Smooth muscle cell (in vitro differentiated cells): ENCODE measurements at regions not wholly inside any gene's neighbourhood (a gene's known extent, or its start where the extent isn't known, plus 50 kb on each side); places are given as distances from the start of the nearest gene placed in this dataset.

Experiments used
- DNase-seq: peaks from one replicate; lab custom pipeline; 2025; ENCODE audit not compliant: unreplicated experiment; lab: John Stamatoyannopoulos, UW
- H2AFZ ChIP-seq: fragments of 200-600 bp; sonication (generic); 2 replicates; pipeline ENCODE4 v1.6.0; 2016; ENCODE audit warnings: antibody characterized with exemption, low read depth, mild to moderate bottlenecking
- H3F3A ChIP-seq: fragments of 200-600 bp; sonication (generic); 2 replicates; pipeline ENCODE4 v1.6.0; 2017; ENCODE audit warnings: antibody characterized with exemption, low read depth
- H3K27ac ChIP-seq: fragments of 200-600 bp; sonication (generic); 2 replicates; pipeline ENCODE4 v1.5.1; 2016; ENCODE audit warnings: low read depth, mild to moderate bottlenecking
- H3K27me3 ChIP-seq: fragments of 200-600 bp; sonication (generic); 2 replicates; pipeline ENCODE4 v1.6.1; 2016; ENCODE audit warnings: low read depth, mild to moderate bottlenecking
- H3K36me3 ChIP-seq: fragments of 200-600 bp; sonication (generic); 2 replicates; pipeline ENCODE4 v1.5.1; 2016; ENCODE audit warnings: low read depth
- H3K4me1 ChIP-seq: fragments of 200-600 bp; sonication (generic); 2 replicates; pipeline ENCODE4 v1.5.1; 2016; ENCODE audit warnings: low read depth
- H3K4me2 ChIP-seq: fragments of 200-600 bp; sonication (generic); 2 replicates; pipeline ENCODE4 v1.6.0; 2016; ENCODE audit warnings: mild to moderate bottlenecking
- H3K4me3 ChIP-seq: fragments of 200-600 bp; sonication (generic); 2 replicates; pipeline ENCODE4 v1.5.1; 2016; ENCODE audit warnings: mild to moderate bottlenecking
- H3K79me2 ChIP-seq: fragments of 200-600 bp; sonication (generic); 2 replicates; pipeline ENCODE4 v1.6.0; 2016; ENCODE audit warnings: low read depth, mild to moderate bottlenecking
- H3K9ac ChIP-seq: fragments of 200-600 bp; sonication (generic); 2 replicates; pipeline ENCODE4 v1.6.0; 2016; ENCODE audit warnings: low read depth
- H3K9me3 ChIP-seq: fragments of 200-600 bp; sonication (generic); replicated peaks from 2 replicates; pipeline ENCODE4 v1.5.1; 2016; ENCODE audit warnings: low read depth
- H4K20me1 ChIP-seq: fragments of 200-600 bp; sonication (generic); 2 replicates; pipeline ENCODE4 v1.6.0; 2016; ENCODE audit warnings: low read depth
- CTCF ChIP-seq: fragments of 200-600 bp; sonication (generic); IDR thresholded peaks from 2 replicates; pipeline ENCODE4 v1.5.1; 2017; ENCODE audit warnings: borderline replicate concordance, mild to moderate bottlenecking, antibody characterized with exemption; ENCODE audit not compliant: insufficient read depth, poor library complexity, severe bottlenecking
- WGBS: methylation state at CpG from one replicate; pipeline ENCODE4 v1.1.7; 2016; ENCODE audit warnings: low lambda C conversion rate; 5-methylcytosine and 5-hydroxymethylcytosine counted together

- no peak overlapping the region for H2AFZ ChIP-seq
- TF ChIP-seq CTCF = no peak
- 92% methylated on average over 6 of the region's 6 CpGs for WGBS
These were observed 133.1 kb downstream of the IQUB start for GRCh38 chr7:123401295-123401694.

GRCh38 chr7:123400196-123400595, 134.2 kb downstream of the IQUB start:
- H3K4me2 ChIP-seq = no peak overlapping the region
- H3K4me3 ChIP-seq = no peak overlapping the region
- no peak overlapping the region for H3K9ac ChIP-seq
- no peak overlapping the region for H3K27ac ChIP-seq
- no peaks in the 10 kb centered on the region for H3K9me3 ChIP-seq
- no peak for DNase-seq
- H3K4me1 ChIP-seq = no peaks in the 10 kb centered on the region
- no peak for TF ChIP-seq CTCF
- H3K27me3 ChIP-seq = no peaks in the 10 kb centered on the region
- H3K36me3 ChIP-seq = no peaks in the 10 kb centered on the region
- no peaks in the 10 kb centered on the region for H3F3A ChIP-seq
- no peaks in the 10 kb centered on the region for H3K79me2 ChIP-seq
- H2AFZ ChIP-seq = no peak overlapping the region
- no peaks in the 10 kb centered on the region for H4K20me1 ChIP-seq

More at GRCh38 chr7:123401295-123401694, 133.1 kb downstream of the IQUB start:
- Histone ChIP-seq H3K9ac (no peak overlapping the region), H3F3A (no peaks in the 10 kb centered on the region), H3K4me2 (no peak overlapping the region), H3K27ac (no peak overlapping the region), H3K9me3 (no peaks in the 10 kb centered on the region), H4K20me1 (no peaks in the 10 kb centered on the region), H3K27me3 (no peaks in the 10 kb centered on the region), H3K4me3 (no peak overlapping the region), H3K36me3 (no peaks in the 10 kb centered on the region), H3K4me1 (no peaks in the 10 kb centered on the region), H3K79me2 (no peaks in the 10 kb centered on the region)
- no peak for DNase-seq

GRCh38 chr7:123398921-123399320, 135.5 kb downstream of the IQUB start:
- Histone ChIP-seq H3K4me2 (no peak overlapping the region), H3K9me3 (no peaks in the 10 kb centered on the region), H3K36me3 (no peaks in the 10 kb centered on the region), H3K27ac (no peak overlapping the region), H3K79me2 (no peaks in the 10 kb centered on the region), H3F3A (no peaks in the 10 kb centered on the region), H3K4me3 (no peak overlapping the region), H2AFZ (no peak overlapping the region), H3K4me1 (no peaks in the 10 kb centered on the region), H3K27me3 (no peaks in the 10 kb centered on the region), H4K20me1 (no peaks in the 10 kb centered on the region), H3K9ac (no peak overlapping the region)
- no peak for DNase-seq
- no peak for TF ChIP-seq CTCF

- H3K36me3 ChIP-seq = no peaks in the 10 kb centered on the region
- H3K27me3 ChIP-seq = no peaks in the 10 kb centered on the region
- H3K27ac ChIP-seq = no peak overlapping the region
- H3K9ac ChIP-seq = no peak overlapping the region
- no peaks in the 10 kb centered on the region for H3K79me2 ChIP-seq
- WGBS = 68% methylated on average over 6 of the region's 6 CpGs
- no peaks in the 10 kb centered on the region for H3K9me3 ChIP-seq
- H4K20me1 ChIP-seq = no peaks in the 10 kb centered on the region
- H3K4me3 ChIP-seq = no peak overlapping the region
- H3K4me1 ChIP-seq = no peaks in the 10 kb centered on the region
- H3K4me2 ChIP-seq = no peak overlapping the region
- DNase-seq = no peak
- H3F3A ChIP-seq = no peaks in the 10 kb centered on the region
- TF ChIP-seq CTCF = no peak
- H2AFZ ChIP-seq = no peak overlapping the region
These were observed 136.6 kb downstream of the IQUB start for GRCh38 chr7:123397746-123398338.
